Ovary (tissue), 7 donors: ENCODE measurements at regions not wholly inside any gene's neighbourhood (a gene's known extent, or its start where the extent isn't known, plus 50 kb on each side); places are given as distances from the start of the nearest gene placed in this dataset.

Experiments
- DNase-seq, 5 donors: peaks; one replicate each; pipeline ENCODE4 v3.0.0-alpha.2; 2019 to 2020
- H3K27ac ChIP-seq, 2 donors: fragments of 200-600 bp; one replicate each; pipeline versions ENCODE4 v1.5.1 to v1.8.0; 2019 to 2022
- H3K27me3 ChIP-seq: fragments of 200-600 bp; one replicate; pipeline ENCODE4 v1.8.0; 2022
- H3K36me3 ChIP-seq: fragments of 200-600 bp; sonication (generic); one replicate; pipeline ENCODE4 v1.5.1; 2019
- H3K4me1 ChIP-seq: one replicate; pipeline ENCODE4 v1.8.1; 2013; ENCODE audit warnings: mild to moderate bottlenecking, moderate library complexity; ENCODE audit not compliant: insufficient read depth
- H3K4me3 ChIP-seq: fragments of 200-600 bp; sonication (generic); one replicate; pipeline ENCODE4 v1.5.1; 2017
- H3K9me3 ChIP-seq, 2 donors: fragments of 200-600 bp in 1 of 2; sonication (generic) in 1 of 2; one replicate each; pipeline versions ENCODE4 v1.5.1 to v1.8.1; 2013 to 2019; ENCODE audit warnings: mild to moderate bottlenecking in 1 of 2, moderate library complexity in 1 of 2
- CTCF ChIP-seq, 3 donors: fragments of 450-650 bp in 2 of 3; fragments of 200-600 bp in 1 of 3; IDR thresholded peaks; one replicate each; pipeline versions ENCODE4 v1.5.1 to v1.8.0; 2016 to 2022; ENCODE audit warnings: antibody characterized with exemption in 3 of 3, mild to moderate bottlenecking in 1 of 3
- EP300 ChIP-seq: sonication (generic); formaldehyde crosslinking; IDR thresholded peaks from one replicate; pipeline ENCODE4 v1.6.1; 2017; ENCODE audit warnings: antibody characterized with exemption
- POLR2A ChIP-seq: fragments of 450-650 bp; IDR thresholded peaks from one replicate; pipeline ENCODE4 v1.6.1; 2017; ENCODE audit warnings: antibody characterized with exemption, mild to moderate bottlenecking, moderate library complexity
- whole genome bisulfite sequencing, 3 donors: extraction: QIAGEN DNeasy Blood & Tissue Kit in 1 of 3; methylation state at CpG; one replicate each; pipeline versions ENCODE4 v1.1.5 to v1.1.7; 2013 to 2017; 5-methylcytosine and 5-hydroxymethylcytosine counted together
- intact Hi-C, 4 donors: fragments of 100-400 bp; cut with DNase I; formaldehyde crosslinking; loops; one replicate each; pipeline versions ENCODE4 v1.11.0 to v1.15.1; 2022 to 2023
- donor health status: DM: no; HTN: no; CAD: no; lungs with moderate emphysema.
- donor health status: DM: no; HTN: no; CAD: no.
- donor health status: Bipolar disorder and iron deficiency.
- donor health status: DM: no; HTN: no; CAD: no.
- donor health status: DM: yes; HTN: yes; CAD: no.

GRCh38 chr6:141867767-141868166 is 265.0 kb upstream of the GJE1 start:
- Histone ChIP-seq H3K9me3 (no peaks in the 10 kb centered on the region), H3K4me1 (no peaks in the 10 kb centered on the region), H3K4me3 (no peak overlapping the region), H3K36me3 (no peaks in the 10 kb centered on the region), H3K27ac (no peak overlapping the region), H3K27me3 (no peaks in the 10 kb centered on the region)
- TF ChIP-seq POLR2A: no peak
- TF ChIP-seq CTCF (IDR thresholded peaks at IDR 0.05): no peak
- TF ChIP-seq EP300: no peak
- DNase-seq: no peak
- WGBS, 3 donors: 90 to 91% (median 90%) methylated on average over 6 of the region's 6 CpGs
- intact Hi-C loops: no loop called here

GRCh38 chr6:141866731-141867497 is 265.8 kb upstream of the GJE1 start:
- intact Hi-C loops: no loop called here
- no peaks in the 10 kb centered on the region for H3K4me1 ChIP-seq
- no peaks in the 10 kb centered on the region for H3K9me3 ChIP-seq
- H3K4me3 ChIP-seq: no peak overlapping the region
- H3K27ac ChIP-seq: no peak overlapping the region
- TF ChIP-seq POLR2A (no peak), CTCF (IDR thresholded peaks at IDR 0.05) (no peak), EP300 (no peak)
- no peak for DNase-seq
- WGBS, 3 donors: 42 to 51% (median 47%) methylated on average over 2 of the region's 2 CpGs
- H3K36me3 ChIP-seq: no peaks in the 10 kb centered on the region
- no peaks in the 10 kb centered on the region for H3K27me3 ChIP-seq

- H3K27ac ChIP-seq: no peak overlapping the region
- H3K27me3 ChIP-seq: no peaks in the 10 kb centered on the region
- WGBS, 3 donors: 64 to 75% (median 69%) methylated on average over 3 of the region's 3 CpGs
- no peak overlapping the region for H3K4me3 ChIP-seq
- H3K4me1 ChIP-seq: no peaks in the 10 kb centered on the region
- no peaks in the 10 kb centered on the region for H3K9me3 ChIP-seq
- intact Hi-C loops: no loop called here
- TF ChIP-seq EP300 (no peak), POLR2A (no peak), CTCF (IDR thresholded peaks at IDR 0.05) (no peak)
- no peaks in the 10 kb centered on the region for H3K36me3 ChIP-seq
- no peak for DNase-seq
Observed at GRCh38 chr6:141851063-141851462, 281.7 kb upstream of the GJE1 start.

- no peak for DNase-seq
- Histone ChIP-seq H3K4me3 (no peak overlapping the region), H3K9me3 (no peaks in the 10 kb centered on the region), H3K36me3 (no peaks in the 10 kb centered on the region), H3K4me1 (no peaks in the 10 kb centered on the region), H3K27ac (no peak overlapping the region), H3K27me3 (no peaks in the 10 kb centered on the region)
- WGBS, 3 donors: 81 to 87% (median 84%) methylated on average over 6 of the region's 6 CpGs
- intact Hi-C loops: no loop called here
- no peak for TF ChIP-seq CTCF (IDR thresholded peaks at IDR 0.05)
- TF ChIP-seq EP300: no peak
- no peak for TF ChIP-seq POLR2A
Observed at GRCh38 chr6:141848029-141848890, 284.5 kb upstream of the GJE1 start.
